ENCODE measurements at regions not wholly inside any gene's neighbourhood (a gene's known extent, or its start where the extent isn't known, plus 50 kb on each side); places are given as distances from the start of the nearest gene placed in this dataset.

DNA sequence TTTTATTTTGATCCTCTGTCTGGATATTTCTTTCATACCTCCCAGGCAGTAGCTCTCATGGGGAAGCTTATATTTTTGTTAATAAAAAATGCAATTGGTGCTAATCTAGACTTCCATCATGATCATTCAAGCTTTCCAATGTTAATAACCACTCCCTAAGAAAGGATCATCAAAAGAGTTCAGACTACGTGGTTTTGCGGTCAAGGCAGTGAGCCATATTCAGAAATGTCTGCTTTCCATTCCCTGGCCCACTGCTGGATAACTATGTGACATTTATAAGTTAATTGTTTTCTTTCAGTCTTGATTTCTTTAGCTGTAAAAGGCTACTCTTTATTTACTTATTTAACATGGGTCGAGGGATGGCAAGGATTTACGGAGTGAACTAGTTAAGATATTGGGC, 414.6 kb downstream of the LMO4 start:
- TF ChIP-seq, protein P1, sequence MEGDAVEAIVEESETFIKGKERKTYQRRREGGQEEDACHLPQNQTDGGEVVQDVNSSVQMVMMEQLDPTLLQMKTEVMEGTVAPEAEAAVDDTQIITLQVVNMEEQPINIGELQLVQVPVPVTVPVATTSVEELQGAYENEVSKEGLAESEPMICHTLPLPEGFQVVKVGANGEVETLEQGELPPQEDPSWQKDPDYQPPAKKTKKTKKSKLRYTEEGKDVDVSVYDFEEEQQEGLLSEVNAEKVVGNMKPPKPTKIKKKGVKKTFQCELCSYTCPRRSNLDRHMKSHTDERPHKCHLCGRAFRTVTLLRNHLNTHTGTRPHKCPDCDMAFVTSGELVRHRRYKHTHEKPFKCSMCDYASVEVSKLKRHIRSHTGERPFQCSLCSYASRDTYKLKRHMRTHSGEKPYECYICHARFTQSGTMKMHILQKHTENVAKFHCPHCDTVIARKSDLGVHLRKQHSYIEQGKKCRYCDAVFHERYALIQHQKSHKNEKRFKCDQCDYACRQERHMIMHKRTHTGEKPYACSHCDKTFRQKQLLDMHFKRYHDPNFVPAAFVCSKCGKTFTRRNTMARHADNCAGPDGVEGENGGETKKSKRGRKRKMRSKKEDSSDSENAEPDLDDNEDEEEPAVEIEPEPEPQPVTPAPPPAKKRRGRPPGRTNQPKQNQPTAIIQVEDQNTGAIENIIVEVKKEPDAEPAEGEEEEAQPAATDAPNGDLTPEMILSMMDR (IDR thresholded peaks at IDR 0.05; ENCODE audit: low read length), result no peak
- no peak for TF ChIP-seq EZH2 (optimal IDR thresholded peaks at IDR 0.05; ENCODE audit: low read depth, low read length)
